HG03378 (cell line): ENCODE measurements at regions not wholly inside any gene's neighbourhood (a gene's known extent, or its start where the extent isn't known, plus 50 kb on each side); places are given as distances from the start of the nearest gene placed in this dataset.
"Not testable (repeated sequence)": the region's sequence is repeated elsewhere in the genome, so short reads cannot be mapped to it uniquely, and the experiment has no call there.

ENCODE experiments used
- ATAC-seq: cut with Tn5 transposase; IDR thresholded peaks from one replicate; pipeline ENCODE4 v1.9.1; 2021; ENCODE audit warnings: mild to moderate bottlenecking, moderate library complexity; ENCODE audit not compliant: unreplicated experiment

GRCh38 chr16:76970087-76970744 lies 220.8 kb upstream of the MON1B start:
- no peak for ATAC-seq

- no peak for ATAC-seq
These were observed 220.3 kb upstream of the MON1B start for GRCh38 chr16:76970745-76971099.

- ATAC-seq, result peak; percentile 96
These were observed 214.9 kb upstream of the MON1B start for GRCh38 chr16:76976101-76976500.

GRCh38 chr16:76976756-76977155 lies 214.2 kb upstream of the MON1B start:
- ATAC-seq, result no peak

GRCh38 chr16:76984196-76984595 lies 206.8 kb upstream of the MON1B start:
- ATAC-seq, result no peak

- no peak for ATAC-seq
These were observed 205.5 kb upstream of the MON1B start for GRCh38 chr16:76985392-76986045.

- no peak for ATAC-seq
These were observed 202.5 kb upstream of the MON1B start for GRCh38 chr16:76988526-76988925.

GRCh38 chr16:77002644-77003043 lies 188.3 kb upstream of the MON1B start:
- ATAC-seq, result no peak

- no peak for ATAC-seq
These were observed 181.5 kb upstream of the MON1B start for GRCh38 chr16:77009453-77009852.

GRCh38 chr16:77014441-77014840 lies 176.5 kb upstream of the MON1B start:
- no peak for ATAC-seq

- ATAC-seq, result no peak
These were observed 160.4 kb upstream of the MON1B start for GRCh38 chr16:77030600-77030999.

GRCh38 chr16:77033516-77033915 lies 157.5 kb upstream of the MON1B start:
- no peak for ATAC-seq

- ATAC-seq, result no peak
These were observed 155.6 kb upstream of the MON1B start for GRCh38 chr16:77035361-77035760.

GRCh38 chr16:77037696-77038347 lies 153.2 kb upstream of the MON1B start:
- no peak for ATAC-seq

GRCh38 chr16:77041468-77041867 lies 149.5 kb upstream of the MON1B start:
- ATAC-seq, result no peak

GRCh38 chr16:77043076-77043475 lies 147.9 kb upstream of the MON1B start:
- ATAC-seq, result no peak

- ATAC-seq, result no peak
These were observed 144.8 kb upstream of the MON1B start for GRCh38 chr16:77046206-77046605.

- no peak for ATAC-seq
These were observed 142.9 kb upstream of the MON1B start for GRCh38 chr16:77048085-77048484.

GRCh38 chr16:77049577-77049976 lies 141.4 kb upstream of the MON1B start:
- ATAC-seq, result no peak

- ATAC-seq, result not testable (repeated sequence)
These were observed 134.4 kb upstream of the MON1B start for GRCh38 chr16:77056597-77056996.

- ATAC-seq, result no peak
These were observed 133.7 kb upstream of the MON1B start for GRCh38 chr16:77057161-77057774.

GRCh38 chr16:77059446-77059845 lies 131.5 kb upstream of the MON1B start:
- ATAC-seq, result no peak
